PC-9 (cell line): ENCODE measurements at regions not wholly inside any gene's neighbourhood (a gene's known extent, or its start where the extent isn't known, plus 50 kb on each side); places are given as distances from the start of the nearest gene placed in this dataset.

Experiments used
- BruUV-seq: library from RNA; stranded (reverse); fragments of 400-500 nt; replicated peaks from 2 replicates; lab custom pipeline; 2021; lab: Mats Ljungman, UMichigan
- CTCF ChIA-PET: fragments of 300-600 bp; sonication (Branson Sonifier 250); formaldehyde crosslinking; loops from one replicate; lab custom pipeline; 2022; ENCODE audit warnings: antibody characterized with exemption; lab: Charles Lee
- POLR2A ChIA-PET: fragments of 300-600 bp; sonication (Branson Sonifier 250); formaldehyde crosslinking; loops from one replicate; lab custom pipeline; 2022; ENCODE audit warnings: antibody characterized with exemption; ENCODE audit not compliant: unreplicated experiment; lab: Charles Lee
- DNase-seq, 2 experiments: peaks; one replicate each; pipeline versions ENCODE4 v3.0.0 to v3.0.0-alpha.2; 2015 to 2022; ENCODE audit warnings: mixed read lengths in 1 of 2
- H2AFZ ChIP-seq: fragments of 200-600 bp; sonication (generic); 2 replicates; pipeline ENCODE4 v1.8.1; 2017; ENCODE audit warnings: antibody characterized with exemption
- H3F3A ChIP-seq: fragments of 200-600 bp; sonication (generic); 2 replicates; pipeline ENCODE4 v1.8.1; 2017; ENCODE audit warnings: antibody characterized with exemption, mild to moderate bottlenecking, low read depth; ENCODE audit not compliant: insufficient read depth
- H3K27ac ChIP-seq: fragments of 200-600 bp; sonication (generic); 2 replicates; pipeline ENCODE4 v1.6.1; 2016; ENCODE audit warnings: mixed run types
- H3K27me3 ChIP-seq: fragments of 200-600 bp; sonication (generic); 2 replicates; pipeline ENCODE4 v1.6.1; 2016; ENCODE audit warnings: low read depth, mixed run types; ENCODE audit not compliant: insufficient read depth
- H3K36me3 ChIP-seq: fragments of 200-600 bp; sonication (generic); 2 replicates; pipeline ENCODE4 v1.6.1; 2016; ENCODE audit warnings: low read depth, mixed run types
- H3K4me1 ChIP-seq: fragments of 200-600 bp; sonication (generic); replicated peaks from 2 replicates; pipeline ENCODE4 v1.6.1; 2016; ENCODE audit warnings: mixed run types; ENCODE audit not compliant: insufficient read depth
- H3K4me2 ChIP-seq: fragments of 200-600 bp; sonication (generic); 2 replicates; pipeline ENCODE4 v1.6.1; 2017; ENCODE audit warnings: mixed run types
- H3K4me3 ChIP-seq: fragments of 200-600 bp; sonication (generic); 2 replicates; pipeline ENCODE4 v1.6.1; 2016; ENCODE audit warnings: mixed run types
- H3K79me2 ChIP-seq: fragments of 200-600 bp; sonication (generic); 2 replicates; pipeline ENCODE4 v1.6.1; 2017; ENCODE audit warnings: low read depth, mixed run types
- H3K9me2 ChIP-seq: fragments of 200-600 bp; sonication (generic); 2 replicates; pipeline ENCODE4 v1.8.1; 2017; ENCODE audit warnings: mild to moderate bottlenecking; ENCODE audit not compliant: insufficient read depth
- H3K9me3 ChIP-seq: fragments of 200-600 bp; sonication (generic); 2 replicates; pipeline ENCODE4 v1.8.1; 2016; ENCODE audit warnings: low read depth; ENCODE audit not compliant: insufficient read depth
- H4K20me1 ChIP-seq: fragments of 200-600 bp; sonication (generic); 2 replicates; pipeline ENCODE4 v1.8.1; 2017; ENCODE audit not compliant: insufficient read depth
- EZH2 ChIP-seq: fragments of 200-600 bp; sonication (generic); IDR thresholded peaks from 2 replicates; pipeline ENCODE4 v1.8.0; 2017; ENCODE audit warnings: antibody characterized with exemption, low read depth
- intact Hi-C: fragments of 100-400 bp; cut with micrococcal nuclease; formaldehyde crosslinking; loops from one replicate; pipeline ENCODE4 v1.10.0; 2022; ENCODE audit not compliant: unreplicated experiment
- TF ChIP-seq, protein P1 (sequence below): fragments of 200-600 bp; sonication (generic); conservative IDR thresholded peaks from 2 replicates; pipeline ENCODE4 v1.6.1; 2017; ENCODE audit warnings: mixed run types, antibody characterized with exemption, mild to moderate bottlenecking, moderate library complexity

DNA sequence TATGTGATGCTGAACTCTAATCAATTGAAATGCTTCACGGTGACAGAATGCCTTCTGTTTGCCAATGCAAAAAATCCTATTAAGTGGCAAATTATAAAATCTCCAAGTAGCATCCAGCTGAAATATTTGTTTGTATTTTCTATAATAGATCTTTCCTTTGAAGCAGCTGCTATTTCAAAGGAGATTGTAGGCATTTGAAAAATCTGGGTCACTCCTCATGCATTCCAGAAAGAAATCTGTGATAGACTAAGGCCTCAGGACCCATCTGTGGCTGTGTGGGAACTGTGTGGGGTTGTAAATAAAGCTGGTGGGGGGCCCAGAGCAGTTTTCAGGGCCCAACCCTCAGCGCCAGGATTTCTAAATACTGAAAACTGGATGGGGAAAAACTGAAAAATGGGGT, 216.9 kb upstream of the ARG1 start:
- Histone ChIP-seq H3K9me2 (no peaks in the 10 kb centered on the region), H3K27me3 (no peaks in the 10 kb centered on the region), H4K20me1 (no peaks in the 10 kb centered on the region), H3K4me1 (no peaks in the 10 kb centered on the region), H3K27ac (no peak overlapping the region), H3K9me3 (no peaks in the 10 kb centered on the region), H3F3A (no peaks in the 10 kb centered on the region), H3K36me3 (no peaks in the 10 kb centered on the region), H3K4me2 (no peak overlapping the region), H2AFZ (no peak overlapping the region), H3K4me3 (no peak overlapping the region), H3K79me2 (no peaks in the 10 kb centered on the region)
- POLR2A ChIA-PET: no interaction called here
- CTCF ChIA-PET: no interaction called here
- intact Hi-C loops: no loop called here
- TF ChIP-seq, protein P1, sequence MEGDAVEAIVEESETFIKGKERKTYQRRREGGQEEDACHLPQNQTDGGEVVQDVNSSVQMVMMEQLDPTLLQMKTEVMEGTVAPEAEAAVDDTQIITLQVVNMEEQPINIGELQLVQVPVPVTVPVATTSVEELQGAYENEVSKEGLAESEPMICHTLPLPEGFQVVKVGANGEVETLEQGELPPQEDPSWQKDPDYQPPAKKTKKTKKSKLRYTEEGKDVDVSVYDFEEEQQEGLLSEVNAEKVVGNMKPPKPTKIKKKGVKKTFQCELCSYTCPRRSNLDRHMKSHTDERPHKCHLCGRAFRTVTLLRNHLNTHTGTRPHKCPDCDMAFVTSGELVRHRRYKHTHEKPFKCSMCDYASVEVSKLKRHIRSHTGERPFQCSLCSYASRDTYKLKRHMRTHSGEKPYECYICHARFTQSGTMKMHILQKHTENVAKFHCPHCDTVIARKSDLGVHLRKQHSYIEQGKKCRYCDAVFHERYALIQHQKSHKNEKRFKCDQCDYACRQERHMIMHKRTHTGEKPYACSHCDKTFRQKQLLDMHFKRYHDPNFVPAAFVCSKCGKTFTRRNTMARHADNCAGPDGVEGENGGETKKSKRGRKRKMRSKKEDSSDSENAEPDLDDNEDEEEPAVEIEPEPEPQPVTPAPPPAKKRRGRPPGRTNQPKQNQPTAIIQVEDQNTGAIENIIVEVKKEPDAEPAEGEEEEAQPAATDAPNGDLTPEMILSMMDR: no peak
- no peak for TF ChIP-seq EZH2
- DNase-seq: no peak
- no TSS peak for BruUV-seq

DNA sequence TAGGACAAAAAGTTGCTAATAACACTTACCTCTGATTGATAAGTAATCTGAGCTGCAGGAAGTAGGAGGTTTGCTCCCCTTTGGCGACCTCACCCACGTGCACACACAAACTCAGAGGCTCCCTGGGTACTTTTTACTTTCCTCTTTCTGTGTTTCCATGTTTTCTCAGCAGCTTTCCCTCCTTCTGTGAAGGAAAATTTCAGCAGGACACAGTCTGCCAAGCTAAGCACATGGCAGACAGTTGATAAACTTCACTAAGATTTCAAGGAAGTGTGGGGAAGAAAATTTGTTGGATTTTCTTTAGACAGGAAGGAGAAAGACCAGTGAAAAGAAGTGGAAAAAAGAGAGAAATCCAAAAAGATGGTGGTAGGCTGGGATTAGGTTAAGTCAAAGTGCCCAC, 215.5 kb upstream of the ARG1 start:
- no peaks in the 10 kb centered on the region for H3K27me3 ChIP-seq
- no peaks in the 10 kb centered on the region for H3K79me2 ChIP-seq
- H3K27ac ChIP-seq: no peak overlapping the region
- CTCF ChIA-PET: no interaction called here
- POLR2A ChIA-PET: no interaction called here
- no peaks in the 10 kb centered on the region for H3K9me3 ChIP-seq
- H2AFZ ChIP-seq: no peak overlapping the region
- DNase-seq: no peak
- no peak overlapping the region for H3K4me3 ChIP-seq
- TF ChIP-seq EZH2: no peak
- TF ChIP-seq, protein P1: no peak
- H3K36me3 ChIP-seq: no peaks in the 10 kb centered on the region
- H3K4me1 ChIP-seq: no peaks in the 10 kb centered on the region
- H4K20me1 ChIP-seq: no peaks in the 10 kb centered on the region
- intact Hi-C loops: no loop called here
- no peaks in the 10 kb centered on the region for H3F3A ChIP-seq
- BruUV-seq: no TSS peak
- H3K9me2 ChIP-seq: no peaks in the 10 kb centered on the region
- no peak overlapping the region for H3K4me2 ChIP-seq

DNA sequence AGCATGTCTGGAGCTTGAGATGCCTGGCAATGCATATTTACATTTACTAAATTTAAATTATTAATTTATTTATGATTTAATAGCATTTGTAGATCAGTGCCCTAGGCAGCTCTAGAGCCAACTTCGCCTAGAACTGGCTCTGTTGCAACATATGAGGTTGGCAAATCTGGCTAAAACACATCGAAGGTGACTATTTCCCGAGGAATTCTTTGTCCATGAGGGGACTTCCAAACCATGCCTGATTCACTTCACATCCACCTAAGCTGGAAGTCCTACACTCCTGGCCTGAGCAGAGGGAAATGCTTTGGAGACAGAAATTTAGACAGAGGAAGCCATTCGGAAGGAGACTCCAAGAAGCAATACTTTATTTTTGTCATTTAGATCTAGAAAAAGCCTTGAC, 211.0 kb upstream of the ARG1 start:
- Histone ChIP-seq H3K79me2 (no peaks in the 10 kb centered on the region), H3K4me3 (no peak overlapping the region), H4K20me1 (no peaks in the 10 kb centered on the region), H3K4me1 (no peaks in the 10 kb centered on the region), H3F3A (no peaks in the 10 kb centered on the region), H3K27me3 (no peaks in the 10 kb centered on the region), H2AFZ (no peak overlapping the region), H3K4me2 (no peak overlapping the region), H3K9me3 (no peaks in the 10 kb centered on the region), H3K9me2 (no peaks in the 10 kb centered on the region; the same call in 1 of the 2 replicates), H3K36me3 (no peaks in the 10 kb centered on the region), H3K27ac (no peak overlapping the region)
- DNase-seq: no peak
- intact Hi-C loops: no loop called here
- no TSS peak for BruUV-seq
- ChIA-PET CTCF (no interaction called here), POLR2A (no interaction called here)
- TF ChIP-seq, protein P1: no peak
- no peak for TF ChIP-seq EZH2
